ENCODE measurements at regions not wholly inside any gene's neighbourhood (a gene's known extent, or its start where the extent isn't known, plus 50 kb on each side); places are given as distances from the start of the nearest gene placed in this dataset.
"Not testable (repeated sequence)": the region's sequence is repeated elsewhere in the genome, so short reads cannot be mapped to it uniquely, and the experiment has no call there.

DNA sequence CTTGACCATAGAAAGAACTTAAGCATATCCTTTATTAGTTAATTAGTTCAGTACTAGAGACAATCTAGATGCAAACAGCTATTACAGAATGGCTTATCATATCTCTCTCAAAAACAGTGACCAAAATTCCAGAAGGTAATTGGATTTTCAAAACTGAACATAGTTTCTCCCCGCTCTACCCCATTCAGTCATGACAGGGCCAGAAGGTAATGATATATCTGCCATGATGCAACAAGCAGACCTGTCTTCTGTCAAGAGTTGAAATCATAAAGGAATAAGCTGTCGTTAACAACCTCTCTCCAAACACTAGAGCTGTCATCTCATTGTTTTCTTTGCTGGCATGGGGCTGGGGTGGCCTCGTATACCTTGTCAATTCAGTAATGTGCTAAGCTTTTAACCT, 200.5 kb upstream of the POU5F2 start:
- DNase-seq (ENCODE audit: extremely low read depth, insufficient read length) = no peak
- Histone ChIP-seq H3K4me3 (replicated peaks; ENCODE audit: low read depth, low read length) (no peak overlapping the region), H3K36me3 (ENCODE audit: control insufficient read depth, insufficient read depth, low read length) (no peaks in the 10 kb centered on the region), H3K27me3 (replicated peaks; ENCODE audit: control insufficient read depth, insufficient read depth, low read length) (no peaks in the 10 kb centered on the region)
- TF ChIP-seq, protein P1, sequence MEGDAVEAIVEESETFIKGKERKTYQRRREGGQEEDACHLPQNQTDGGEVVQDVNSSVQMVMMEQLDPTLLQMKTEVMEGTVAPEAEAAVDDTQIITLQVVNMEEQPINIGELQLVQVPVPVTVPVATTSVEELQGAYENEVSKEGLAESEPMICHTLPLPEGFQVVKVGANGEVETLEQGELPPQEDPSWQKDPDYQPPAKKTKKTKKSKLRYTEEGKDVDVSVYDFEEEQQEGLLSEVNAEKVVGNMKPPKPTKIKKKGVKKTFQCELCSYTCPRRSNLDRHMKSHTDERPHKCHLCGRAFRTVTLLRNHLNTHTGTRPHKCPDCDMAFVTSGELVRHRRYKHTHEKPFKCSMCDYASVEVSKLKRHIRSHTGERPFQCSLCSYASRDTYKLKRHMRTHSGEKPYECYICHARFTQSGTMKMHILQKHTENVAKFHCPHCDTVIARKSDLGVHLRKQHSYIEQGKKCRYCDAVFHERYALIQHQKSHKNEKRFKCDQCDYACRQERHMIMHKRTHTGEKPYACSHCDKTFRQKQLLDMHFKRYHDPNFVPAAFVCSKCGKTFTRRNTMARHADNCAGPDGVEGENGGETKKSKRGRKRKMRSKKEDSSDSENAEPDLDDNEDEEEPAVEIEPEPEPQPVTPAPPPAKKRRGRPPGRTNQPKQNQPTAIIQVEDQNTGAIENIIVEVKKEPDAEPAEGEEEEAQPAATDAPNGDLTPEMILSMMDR (IDR thresholded peaks at IDR 0.05; ENCODE audit: insufficient read depth, low read length, poor library complexity, severe bottlenecking) = no peak

DNA sequence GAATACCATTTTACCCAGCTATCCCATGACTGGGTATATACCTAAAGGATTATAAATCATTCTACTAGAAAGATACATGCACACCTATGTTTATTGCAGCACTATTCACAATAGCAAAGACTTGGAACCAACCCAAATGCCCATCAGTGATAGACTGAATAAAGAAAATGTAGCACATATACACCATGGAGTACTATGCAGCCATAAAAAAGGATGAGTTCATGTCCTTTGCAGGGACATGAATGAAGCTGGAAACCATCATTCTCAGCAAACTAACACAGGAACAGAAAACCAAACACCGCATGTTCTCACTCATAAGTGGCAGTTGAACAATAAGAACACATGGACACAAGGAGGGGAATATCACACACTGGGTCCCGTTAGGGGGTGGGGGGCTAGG, 191.9 kb upstream of the POU5F2 start:
- H3K4me3 ChIP-seq (replicated peaks; ENCODE audit: low read depth, low read length); H3K36me3 ChIP-seq (ENCODE audit: control insufficient read depth, insufficient read depth, low read length); H3K27me3 ChIP-seq (replicated peaks; ENCODE audit: control insufficient read depth, insufficient read depth, low read length); DNase-seq (ENCODE audit: extremely low read depth, insufficient read length): not testable (repeated sequence)

DNA sequence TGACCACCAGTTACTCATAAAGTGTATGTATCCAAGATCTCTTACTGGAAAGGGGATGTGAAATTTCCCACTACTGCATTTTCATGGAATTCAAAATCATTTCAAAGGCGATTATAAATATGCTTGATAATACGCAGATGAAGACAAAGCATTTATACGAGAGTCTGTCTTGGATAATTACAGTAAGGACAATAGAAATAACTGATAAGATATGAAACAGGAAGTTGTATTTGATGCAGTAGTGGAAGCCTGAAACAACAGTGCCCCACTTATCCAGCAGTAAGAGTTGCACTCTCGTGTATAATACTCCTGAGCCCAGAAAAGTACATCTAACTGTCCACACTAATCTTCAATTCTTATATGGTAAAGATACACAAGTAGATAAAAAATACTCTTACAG, 188.7 kb upstream of the POU5F2 start:
- TF ChIP-seq, protein P1 (IDR thresholded peaks at IDR 0.05; ENCODE audit: insufficient read depth, low read length, poor library complexity, severe bottlenecking) = no peak

DNA sequence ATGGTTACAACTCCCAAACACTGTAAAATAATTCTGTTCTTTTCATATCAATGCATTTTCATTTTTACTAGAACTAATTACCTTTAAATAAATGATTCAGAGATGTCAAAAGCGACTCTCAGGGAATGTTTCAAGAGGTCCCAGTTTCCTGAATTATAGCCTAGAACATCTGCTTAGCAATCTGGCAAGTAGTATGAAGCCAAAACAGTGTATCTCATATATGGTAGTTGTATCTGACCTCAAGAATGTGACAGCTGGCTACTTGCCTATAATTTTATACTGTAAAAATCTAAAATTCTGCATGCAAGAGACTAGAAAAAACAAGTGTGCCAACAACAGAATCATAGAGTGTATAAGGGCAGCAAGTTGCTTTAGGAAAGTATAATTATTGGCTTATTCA, 187.7 kb upstream of the POU5F2 start:
- TF ChIP-seq, protein P1 (IDR thresholded peaks at IDR 0.05; ENCODE audit: insufficient read depth, low read length, poor library complexity, severe bottlenecking) = no peak

More for the DNA sequence above, 188.7 kb upstream of the POU5F2 start:
- no peak overlapping the region for H3K4me3 ChIP-seq (replicated peaks; ENCODE audit: low read depth, low read length)
- no peaks in the 10 kb centered on the region for H3K27me3 ChIP-seq (replicated peaks; ENCODE audit: control insufficient read depth, insufficient read depth, low read length)
- DNase-seq (ENCODE audit: extremely low read depth, insufficient read length) = no peak
- H3K36me3 ChIP-seq (ENCODE audit: control insufficient read depth, insufficient read depth, low read length) = no peaks in the 10 kb centered on the region

DNA sequence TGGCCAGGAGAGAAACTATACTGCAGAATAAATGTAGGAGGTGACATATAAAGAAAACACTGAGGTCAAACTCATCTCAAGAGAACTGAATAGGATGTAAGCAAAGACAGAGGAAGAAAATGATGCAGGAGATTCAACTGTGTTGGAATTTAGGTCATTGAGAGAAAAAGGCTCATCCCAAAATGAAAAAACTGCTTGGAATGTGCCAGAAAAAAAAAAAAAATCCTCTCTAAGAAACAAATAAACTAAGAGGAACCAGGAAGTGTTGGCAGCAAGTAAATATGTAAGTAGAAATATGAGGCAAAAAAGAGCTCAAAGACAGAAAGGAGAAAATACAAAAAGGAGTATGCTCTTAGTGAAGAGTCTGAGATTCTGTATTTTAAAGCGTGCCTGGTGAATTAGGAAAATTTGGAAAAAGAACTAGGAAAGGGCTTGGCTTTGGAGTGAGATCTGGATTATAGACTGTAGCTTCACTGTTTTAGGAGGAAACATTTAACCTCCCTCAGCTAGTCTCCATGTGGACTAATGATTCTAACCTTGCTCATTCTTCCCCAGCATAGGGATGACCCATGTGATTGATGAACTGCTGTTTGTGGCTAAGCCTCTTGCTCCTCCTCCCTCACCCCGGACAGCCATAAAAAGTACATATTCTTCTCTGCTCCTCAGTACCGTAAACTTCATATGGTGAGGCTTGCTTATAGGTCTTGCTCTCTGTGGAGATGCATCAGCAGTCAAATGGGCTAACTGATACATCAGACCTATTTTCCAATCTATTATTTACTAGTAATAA, 185.6 kb upstream of the POU5F2 start:
- H3K27me3 ChIP-seq (replicated peaks; ENCODE audit: control insufficient read depth, insufficient read depth, low read length) = no peaks in the 10 kb centered on the region
- H3K4me3 ChIP-seq (replicated peaks; ENCODE audit: low read depth, low read length) = no peak overlapping the region
- H3K36me3 ChIP-seq (ENCODE audit: control insufficient read depth, insufficient read depth, low read length) = no peaks in the 10 kb centered on the region
- DNase-seq (ENCODE audit: extremely low read depth, insufficient read length) = no peak
- TF ChIP-seq, protein P1 (IDR thresholded peaks at IDR 0.05; ENCODE audit: insufficient read depth, low read length, poor library complexity, severe bottlenecking) = no peak

More for the DNA sequence above, 187.7 kb upstream of the POU5F2 start:
- no peak for DNase-seq (ENCODE audit: extremely low read depth, insufficient read length)
- H3K4me3 ChIP-seq (replicated peaks; ENCODE audit: low read depth, low read length) = no peak overlapping the region
- no peaks in the 10 kb centered on the region for H3K27me3 ChIP-seq (replicated peaks; ENCODE audit: control insufficient read depth, insufficient read depth, low read length)
- no peaks in the 10 kb centered on the region for H3K36me3 ChIP-seq (ENCODE audit: control insufficient read depth, insufficient read depth, low read length)

DNA sequence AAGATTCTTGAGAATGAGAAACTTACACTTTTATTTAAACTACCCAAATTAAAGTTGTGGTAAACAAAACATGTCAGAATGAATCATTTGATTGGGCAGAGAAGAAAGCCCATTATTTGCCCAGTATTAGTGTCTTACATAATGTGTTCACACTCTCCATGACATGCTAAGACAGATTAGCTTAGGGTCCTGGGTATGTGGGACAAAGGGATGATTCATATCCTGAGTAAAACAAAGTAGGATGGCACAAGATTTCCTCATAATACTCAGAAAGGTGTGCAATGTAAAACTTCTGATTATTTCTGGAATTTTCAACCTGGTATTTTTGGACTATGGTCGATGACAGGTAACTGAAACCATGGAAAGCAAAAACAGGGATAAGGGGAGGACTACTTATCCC, 183.9 kb upstream of the POU5F2 start:
- no peak overlapping the region for H3K4me3 ChIP-seq (replicated peaks; ENCODE audit: low read depth, low read length)
- no peak for DNase-seq (ENCODE audit: extremely low read depth, insufficient read length)
- TF ChIP-seq, protein P1 (IDR thresholded peaks at IDR 0.05; ENCODE audit: insufficient read depth, low read length, poor library complexity, severe bottlenecking) = no peak
- no peaks in the 10 kb centered on the region for H3K27me3 ChIP-seq (replicated peaks; ENCODE audit: control insufficient read depth, insufficient read depth, low read length)
- no peaks in the 10 kb centered on the region for H3K36me3 ChIP-seq (ENCODE audit: control insufficient read depth, insufficient read depth, low read length)
